ENCODE measurements at regions not wholly inside any gene's neighbourhood (a gene's known extent, or its start where the extent isn't known, plus 50 kb on each side); places are given as distances from the start of the nearest gene placed in this dataset.

DNA sequence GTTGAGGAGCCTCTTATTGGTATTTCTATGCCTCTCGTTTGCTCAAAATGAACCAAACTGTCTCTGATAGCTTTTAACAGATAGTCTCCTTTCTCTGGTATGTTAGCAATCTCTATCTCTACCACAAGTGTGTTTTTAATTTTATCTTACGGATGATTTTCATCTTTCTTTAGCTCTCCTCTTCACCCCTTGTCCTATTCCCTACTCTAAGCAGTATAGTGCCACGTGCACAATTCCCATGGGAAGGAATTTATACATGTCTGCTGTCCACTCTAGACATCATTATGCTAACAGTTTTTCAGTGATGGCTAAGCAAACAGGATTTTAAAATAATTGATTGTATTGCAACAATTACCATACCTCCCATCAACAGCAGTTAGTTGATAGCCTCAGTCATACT is 177.3 kb downstream of the CYB561 start:
- no peak overlapping the region for H3K4me3 ChIP-seq (ENCODE audit: low read length)
- H3K36me3 ChIP-seq (ENCODE audit: control insufficient read depth, insufficient read depth, low read length): peaks cover 11% of the 10 kb centered on the region
- H3K9me3 ChIP-seq (replicated peaks; ENCODE audit: control insufficient read depth, low read depth, low read length): peaks cover 4% of the 10 kb centered on the region
- no peaks in the 10 kb centered on the region for H3K27me3 ChIP-seq (ENCODE audit: control insufficient read depth, insufficient read depth, low read length)
- H3K27ac ChIP-seq (ENCODE audit: low read length): no peak overlapping the region
- H3K4me1 ChIP-seq (ENCODE audit: control insufficient read depth, insufficient read depth, low read length): peaks cover 3% of the 10 kb centered on the region
- WGBS (ENCODE audit: insufficient coverage): no CpG with 5 or more reads among the region's 3 CpGs
- no peak for DNase-seq

DNA sequence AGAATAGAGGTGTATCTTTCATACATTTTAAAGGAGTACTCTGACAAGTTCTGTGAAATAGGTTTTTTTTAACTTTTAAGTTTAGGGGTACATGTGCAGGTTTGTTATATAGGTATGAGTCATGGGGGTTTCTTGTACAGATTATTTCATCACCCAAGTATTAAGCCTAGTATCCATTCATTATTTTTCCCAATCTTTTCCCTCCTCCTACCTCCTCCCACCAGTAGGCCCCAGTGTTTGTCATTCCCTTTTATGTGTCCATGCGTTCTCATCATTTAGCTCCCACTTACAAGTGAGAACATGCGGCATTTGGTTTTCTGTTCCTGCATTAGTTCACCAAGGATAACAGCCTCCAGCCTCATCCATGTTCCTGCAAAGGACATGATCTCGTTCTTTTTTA is 175.5 kb downstream of the CYB561 start:
- Histone ChIP-seq H3K4me1 (ENCODE audit: control insufficient read depth, insufficient read depth, low read length) (peaks cover 3% of the 10 kb centered on the region), H3K9me3 (replicated peaks; ENCODE audit: control insufficient read depth, low read depth, low read length) (peaks cover 4% of the 10 kb centered on the region), H3K4me3 (ENCODE audit: low read length) (no peak overlapping the region), H3K27me3 (ENCODE audit: control insufficient read depth, insufficient read depth, low read length) (no peaks in the 10 kb centered on the region), H3K27ac (ENCODE audit: low read length) (no peak overlapping the region), H3K36me3 (ENCODE audit: control insufficient read depth, insufficient read depth, low read length) (peaks cover 11% of the 10 kb centered on the region)
- DNase-seq: no peak
- WGBS (ENCODE audit: insufficient coverage): 92% methylated on average over 2 of the region's 3 CpGs

DNA sequence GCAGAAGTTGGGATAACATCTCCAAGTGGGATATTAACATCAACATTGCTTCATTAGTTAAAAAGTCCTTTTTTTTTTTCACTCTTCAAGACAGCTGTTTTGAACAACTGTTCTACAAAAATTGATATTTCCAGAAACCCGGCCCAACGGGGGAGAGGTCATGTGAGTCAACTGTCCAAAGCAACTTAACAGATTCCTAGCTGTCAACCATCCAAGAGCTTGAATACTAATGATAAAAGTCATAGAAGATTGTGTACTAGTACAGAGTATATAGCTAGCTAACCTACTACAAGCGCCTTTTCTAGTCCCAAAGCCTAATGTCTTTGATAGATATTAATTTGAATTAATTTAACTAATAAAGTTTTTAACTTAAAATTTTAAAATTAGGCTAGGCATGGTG is 172.0 kb downstream of the CYB561 start:
- peaks cover 4% of the 10 kb centered on the region for H3K9me3 ChIP-seq (replicated peaks; ENCODE audit: control insufficient read depth, low read depth, low read length)
- H3K4me3 ChIP-seq (ENCODE audit: low read length): no peak overlapping the region
- DNase-seq: peak; percentile 84
- H3K27me3 ChIP-seq (ENCODE audit: control insufficient read depth, insufficient read depth, low read length): no peaks in the 10 kb centered on the region
- H3K4me1 ChIP-seq (ENCODE audit: control insufficient read depth, insufficient read depth, low read length): peaks cover 7% of the 10 kb centered on the region
- H3K36me3 ChIP-seq (ENCODE audit: control insufficient read depth, insufficient read depth, low read length): peaks cover 5% of the 10 kb centered on the region
- WGBS (ENCODE audit: insufficient coverage): no CpG with 5 or more reads among the region's 3 CpGs
- H3K27ac ChIP-seq (ENCODE audit: low read length): peak overlapping the region; percentile 14

DNA sequence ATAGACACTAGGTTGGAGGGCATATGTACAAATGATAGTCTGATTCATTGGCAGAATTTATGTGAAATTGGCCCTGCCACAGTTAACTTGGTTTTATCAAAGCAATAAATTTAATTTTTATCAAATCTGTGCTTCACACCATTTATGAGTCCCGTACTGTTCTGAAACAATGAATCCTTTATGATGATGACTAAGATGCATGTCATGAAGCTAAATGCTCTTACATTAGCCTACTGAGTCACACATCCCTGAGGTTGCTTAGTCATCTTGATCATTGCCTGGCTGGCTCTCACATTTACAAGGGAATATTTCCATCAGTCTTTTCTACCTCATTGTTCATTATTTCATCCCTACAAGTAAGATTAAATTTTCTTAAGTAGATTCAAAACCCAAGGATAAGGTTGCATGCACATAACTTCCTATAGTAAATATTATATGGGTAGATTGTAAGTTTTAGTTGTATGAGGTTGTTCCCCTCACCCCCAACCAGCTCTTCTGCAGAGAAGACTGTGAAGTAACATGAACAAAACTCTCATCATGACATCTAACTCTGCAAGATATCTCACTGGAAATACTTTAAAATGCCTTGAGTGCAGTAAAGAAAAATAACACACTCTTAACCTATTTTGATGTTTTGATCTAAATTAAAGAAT is 170.7 kb downstream of the CYB561 start:
- no peaks in the 10 kb centered on the region for H3K27me3 ChIP-seq (ENCODE audit: control insufficient read depth, insufficient read depth, low read length)
- H3K9me3 ChIP-seq (replicated peaks; ENCODE audit: control insufficient read depth, low read depth, low read length): peaks cover 4% of the 10 kb centered on the region
- H3K36me3 ChIP-seq (ENCODE audit: control insufficient read depth, insufficient read depth, low read length): peaks cover 3% of the 10 kb centered on the region
- no peak overlapping the region for H3K27ac ChIP-seq (ENCODE audit: low read length)
- no peak overlapping the region for H3K4me3 ChIP-seq (ENCODE audit: low read length)
- peaks cover 7% of the 10 kb centered on the region for H3K4me1 ChIP-seq (ENCODE audit: control insufficient read depth, insufficient read depth, low read length)
- WGBS (ENCODE audit: insufficient coverage): no CpG with 5 or more reads among the region's 1 CpG
- peak; percentile 57 for DNase-seq

DNA sequence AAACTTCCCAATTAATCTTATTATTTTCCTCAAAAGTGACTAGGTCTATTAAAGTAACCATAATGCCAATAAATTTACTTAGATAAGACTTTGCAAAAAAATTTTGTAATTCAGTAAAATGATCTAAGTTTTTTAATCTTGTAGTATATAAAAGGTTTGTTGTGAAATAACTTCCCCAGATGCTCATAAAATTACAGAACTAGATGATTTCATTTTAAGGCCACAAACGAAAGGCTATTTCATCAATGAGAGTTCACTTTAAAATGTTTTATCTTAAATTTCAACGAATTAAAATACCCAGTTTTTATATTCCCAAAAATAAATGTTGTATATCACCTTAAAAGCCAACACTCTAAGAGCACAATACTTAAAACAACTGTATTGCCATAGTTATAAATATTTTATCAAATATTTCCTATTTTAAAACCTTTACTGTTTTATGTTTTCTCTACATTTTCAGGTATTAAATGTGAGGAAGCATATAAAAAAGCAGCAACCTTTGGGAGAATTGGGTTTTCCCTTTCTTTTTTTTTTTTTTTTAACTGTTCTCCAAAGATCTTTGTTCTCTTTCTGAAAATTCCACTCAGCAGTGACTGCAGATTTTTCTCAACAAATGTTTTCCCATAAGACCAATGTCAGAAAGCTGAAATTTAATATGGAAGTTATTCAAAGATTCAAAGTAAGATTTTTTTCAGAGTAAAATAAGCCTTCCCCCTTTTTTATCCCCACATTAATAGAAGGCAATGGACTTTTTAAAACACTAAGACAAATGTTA is 169.9 kb downstream of the CYB561 start:
- peak overlapping the region; percentile 62 for H3K27ac ChIP-seq (ENCODE audit: low read length)
- H3K36me3 ChIP-seq (ENCODE audit: control insufficient read depth, insufficient read depth, low read length): peaks cover 2% of the 10 kb centered on the region
- WGBS (ENCODE audit: insufficient coverage): no CpG with 5 or more reads among the region's 2 CpGs
- H3K9me3 ChIP-seq (replicated peaks; ENCODE audit: control insufficient read depth, low read depth, low read length): peaks cover 4% of the 10 kb centered on the region
- H3K4me3 ChIP-seq (ENCODE audit: low read length): no peak overlapping the region
- DNase-seq: peak; percentile 75
- no peaks in the 10 kb centered on the region for H3K27me3 ChIP-seq (ENCODE audit: control insufficient read depth, insufficient read depth, low read length)
- peaks cover 7% of the 10 kb centered on the region for H3K4me1 ChIP-seq (ENCODE audit: control insufficient read depth, insufficient read depth, low read length)

DNA sequence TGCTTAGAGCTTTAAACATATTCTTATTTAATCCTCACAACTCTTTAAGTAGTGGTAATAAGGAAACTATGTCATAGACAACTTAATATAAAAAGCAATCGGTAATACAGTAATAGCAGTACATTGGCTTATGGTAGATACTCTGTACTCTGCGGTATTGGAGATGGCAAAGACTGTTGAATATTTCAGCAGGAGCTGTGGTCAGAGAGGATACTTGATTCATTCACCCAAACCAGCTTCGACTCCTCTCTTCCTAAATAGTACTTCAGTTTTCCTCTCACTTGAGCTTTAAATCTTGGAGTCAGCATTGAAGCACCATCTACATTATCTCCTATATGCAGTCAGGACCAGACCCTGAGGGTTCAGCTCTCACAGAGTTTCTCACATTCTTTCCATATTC is 169.3 kb downstream of the CYB561 start:
- WGBS (ENCODE audit: insufficient coverage): 60% methylated on average over 1 of the region's 3 CpGs
- peaks cover 3% of the 10 kb centered on the region for H3K36me3 ChIP-seq (ENCODE audit: control insufficient read depth, insufficient read depth, low read length)
- peaks cover 7% of the 10 kb centered on the region for H3K4me1 ChIP-seq (ENCODE audit: control insufficient read depth, insufficient read depth, low read length)
- H3K9me3 ChIP-seq (replicated peaks; ENCODE audit: control insufficient read depth, low read depth, low read length): peaks cover 5% of the 10 kb centered on the region
- no peaks in the 10 kb centered on the region for H3K27me3 ChIP-seq (ENCODE audit: control insufficient read depth, insufficient read depth, low read length)
- peak; percentile 31 for DNase-seq
- no peak overlapping the region for H3K4me3 ChIP-seq (ENCODE audit: low read length)
- H3K27ac ChIP-seq (ENCODE audit: low read length): peak overlapping the region; percentile 62

DNA sequence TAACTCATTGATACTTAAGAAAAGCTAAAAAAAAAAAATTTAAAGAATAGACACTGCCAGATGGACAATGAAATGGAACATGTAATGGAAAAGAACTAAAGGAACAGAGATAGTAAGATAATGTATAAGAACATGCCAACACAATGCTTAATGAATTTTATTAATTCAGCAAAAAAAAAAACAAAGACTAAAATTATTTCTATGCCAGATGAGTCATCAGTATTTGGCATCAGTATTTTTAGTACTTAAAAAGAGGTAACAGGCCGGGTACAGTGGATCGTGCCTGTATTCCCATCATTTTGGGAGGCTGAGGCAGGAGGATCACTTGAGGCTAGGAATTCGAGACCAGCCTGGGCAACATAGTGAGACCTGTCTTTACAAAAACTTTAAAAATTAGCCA is 168.5 kb downstream of the CYB561 start:
- peaks cover 2% of the 10 kb centered on the region for H3K9me3 ChIP-seq (replicated peaks; ENCODE audit: control insufficient read depth, low read depth, low read length)
- H3K4me3 ChIP-seq (ENCODE audit: low read length): no peak overlapping the region
- H3K4me1 ChIP-seq (ENCODE audit: control insufficient read depth, insufficient read depth, low read length): peaks cover 7% of the 10 kb centered on the region
- WGBS (ENCODE audit: insufficient coverage): 90% methylated on average over 3 of the region's 3 CpGs
- DNase-seq: no peak
- H3K27me3 ChIP-seq (ENCODE audit: control insufficient read depth, insufficient read depth, low read length): no peaks in the 10 kb centered on the region
- no peak overlapping the region for H3K27ac ChIP-seq (ENCODE audit: low read length)
- H3K36me3 ChIP-seq (ENCODE audit: control insufficient read depth, insufficient read depth, low read length): peaks cover 3% of the 10 kb centered on the region

DNA sequence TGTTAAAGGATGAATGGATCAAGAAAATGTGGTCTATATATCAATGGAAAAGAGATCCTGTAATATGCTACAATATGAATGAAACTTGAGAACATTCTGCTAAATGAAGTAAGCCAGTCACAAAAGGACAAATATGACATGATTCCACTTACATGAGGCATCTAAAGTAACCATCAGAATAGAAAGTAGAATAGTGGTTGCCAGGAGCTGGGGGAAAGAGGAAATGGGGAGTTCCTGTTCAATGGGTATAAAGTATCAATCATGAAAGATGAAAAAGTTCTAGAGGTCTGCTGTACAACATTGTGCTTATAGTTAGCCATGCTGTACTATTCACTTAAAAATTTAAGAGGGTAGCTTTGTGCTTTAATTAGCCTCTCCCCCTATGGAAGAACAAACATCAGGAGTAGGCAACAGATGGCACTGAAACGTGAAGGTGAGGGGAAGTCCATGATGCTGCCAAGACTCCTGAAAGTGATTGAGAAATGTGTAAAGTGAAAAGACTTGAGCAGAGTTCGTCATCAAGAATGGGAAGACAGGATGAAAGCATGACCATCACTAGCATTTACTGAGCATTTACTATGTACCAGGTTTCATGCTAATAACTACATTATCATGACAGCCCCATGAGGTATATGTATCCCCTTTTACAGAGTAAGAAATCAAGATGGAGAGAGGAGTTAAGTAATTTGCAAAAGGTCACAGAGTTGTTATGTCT is 167.2 kb downstream of the CYB561 start:
- no peak for DNase-seq
- H3K4me1 ChIP-seq (ENCODE audit: control insufficient read depth, insufficient read depth, low read length): peaks cover 3% of the 10 kb centered on the region

DNA sequence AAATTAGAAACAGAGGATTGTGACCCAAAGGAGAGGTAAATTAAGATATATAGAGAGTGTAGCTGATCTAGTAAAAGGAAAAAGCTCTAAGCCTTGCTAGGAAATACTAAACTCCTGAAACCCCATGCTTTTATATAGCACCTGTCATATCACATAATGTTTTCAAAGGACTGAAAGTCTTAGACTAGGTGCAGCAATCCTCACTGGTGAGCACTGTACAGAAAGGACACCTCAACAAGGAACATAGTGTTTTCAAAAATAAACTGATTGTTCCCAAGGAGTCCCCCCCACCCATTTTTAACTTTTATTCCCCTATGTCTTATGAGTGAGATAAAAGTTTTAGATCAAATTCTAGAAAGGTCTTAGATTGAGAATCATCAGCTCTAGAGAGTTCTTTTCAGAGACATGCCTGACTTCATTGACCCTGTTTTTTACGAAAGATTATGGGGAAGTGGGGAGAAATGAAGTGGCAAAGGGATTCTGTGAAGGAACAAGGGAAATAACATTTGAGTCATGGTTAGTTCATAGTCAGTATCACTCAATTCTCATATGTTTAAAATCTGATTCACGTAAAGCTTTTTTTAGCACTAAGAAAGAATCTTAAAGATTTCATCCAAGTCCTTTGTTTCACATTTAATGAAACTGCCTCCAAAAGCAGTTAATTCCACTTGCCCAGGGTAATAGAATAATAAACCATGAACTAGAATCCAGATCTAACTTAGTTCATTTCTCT is 166.4 kb downstream of the CYB561 start:
- Histone ChIP-seq H3K9me3 (replicated peaks; ENCODE audit: control insufficient read depth, low read depth, low read length) (peaks cover 2% of the 10 kb centered on the region), H3K27ac (ENCODE audit: low read length) (no peak overlapping the region), H3K27me3 (ENCODE audit: control insufficient read depth, insufficient read depth, low read length) (no peaks in the 10 kb centered on the region), H3K4me3 (ENCODE audit: low read length) (no peak overlapping the region), H3K36me3 (ENCODE audit: control insufficient read depth, insufficient read depth, low read length) (peaks cover 3% of the 10 kb centered on the region), H3K4me1 (ENCODE audit: control insufficient read depth, insufficient read depth, low read length) (peaks cover 3% of the 10 kb centered on the region)
- no peak for DNase-seq
- no CpG with 5 or more reads among the region's 2 CpGs for WGBS (ENCODE audit: insufficient coverage)

More for the DNA sequence above, 167.2 kb downstream of the CYB561 start:
- H3K27ac ChIP-seq (ENCODE audit: low read length): no peak overlapping the region
- H3K4me3 ChIP-seq (ENCODE audit: low read length): no peak overlapping the region
- H3K9me3 ChIP-seq (replicated peaks; ENCODE audit: control insufficient read depth, low read depth, low read length): peaks cover 2% of the 10 kb centered on the region
- no peaks in the 10 kb centered on the region for H3K27me3 ChIP-seq (ENCODE audit: control insufficient read depth, insufficient read depth, low read length)
- peaks cover 3% of the 10 kb centered on the region for H3K36me3 ChIP-seq (ENCODE audit: control insufficient read depth, insufficient read depth, low read length)
- 60% methylated on average over 1 of the region's 2 CpGs for WGBS (ENCODE audit: insufficient coverage)

DNA sequence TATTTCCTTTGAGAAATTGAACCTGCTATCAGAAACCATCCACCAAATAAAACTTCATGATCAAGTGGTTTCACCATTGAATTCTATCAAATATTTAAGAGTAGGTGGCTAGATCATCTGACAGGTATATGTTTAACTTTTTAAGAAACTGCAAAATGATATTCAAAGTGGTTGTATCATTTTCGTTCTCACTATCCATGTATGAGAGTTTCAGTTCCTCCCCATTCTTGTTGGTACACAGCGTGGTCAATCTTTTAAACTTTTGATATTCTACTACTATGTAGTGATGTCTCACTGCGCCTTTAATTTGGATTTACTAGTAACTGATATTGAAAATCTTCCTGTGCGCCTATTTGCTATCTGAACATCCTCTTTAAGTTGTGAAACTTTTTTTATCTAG is 163.7 kb downstream of the CYB561 start:
- H3K4me3 ChIP-seq (ENCODE audit: low read length): no peak overlapping the region
- H3K27ac ChIP-seq (ENCODE audit: low read length): no peak overlapping the region
- H3K27me3 ChIP-seq (ENCODE audit: control insufficient read depth, insufficient read depth, low read length): no peaks in the 10 kb centered on the region
- no CpG with 5 or more reads among the region's 4 CpGs for WGBS (ENCODE audit: insufficient coverage)
- H3K9me3 ChIP-seq (replicated peaks; ENCODE audit: control insufficient read depth, low read depth, low read length): peaks cover 13% of the 10 kb centered on the region
- DNase-seq: no peak
- peaks cover 9% of the 10 kb centered on the region for H3K36me3 ChIP-seq (ENCODE audit: control insufficient read depth, insufficient read depth, low read length)
- no peaks in the 10 kb centered on the region for H3K4me1 ChIP-seq (ENCODE audit: control insufficient read depth, insufficient read depth, low read length)

All from muscle of leg (tissue), 3 donors.